Lower lobe of right lung (tissue), 2 donors: ENCODE measurements at regions not wholly inside any gene's neighbourhood (a gene's known extent, or its start where the extent isn't known, plus 50 kb on each side); places are given as distances from the start of the nearest gene placed in this dataset.

Experiments used
- ATAC-seq, 2 donors: fragments of 200-7000 bp; cut with Tn5 transposase; one replicate each; pipeline ENCODE4 v1.9.1; 2020 to 2022; ENCODE audit warnings: mild to moderate bottlenecking in 2 of 2, moderate library complexity in 2 of 2
- DNase-seq: peaks from one replicate; pipeline ENCODE4 v3.0.0-alpha.2; 2020
- H3K27ac ChIP-seq: fragments of 200-600 bp; one replicate; pipeline ENCODE4 v1.8.0; 2022
- H3K27me3 ChIP-seq: fragments of 200-600 bp; one replicate; pipeline ENCODE4 v1.8.0; 2022; ENCODE audit warnings: low read depth
- H3K36me3 ChIP-seq: fragments of 200-600 bp; one replicate; pipeline ENCODE4 v1.8.0; 2022; ENCODE audit warnings: mild to moderate bottlenecking
- H3K4me1 ChIP-seq: fragments of 200-600 bp; one replicate; pipeline ENCODE4 v1.8.0; 2022
- H3K4me3 ChIP-seq: fragments of 200-600 bp; one replicate; pipeline ENCODE4 v1.8.0; 2022; ENCODE audit warnings: mild to moderate bottlenecking
- H3K9me3 ChIP-seq: fragments of 200-600 bp; one replicate; pipeline ENCODE4 v1.8.0; 2022
- CTCF ChIP-seq: fragments of 200-600 bp; IDR thresholded peaks from one replicate; pipeline ENCODE4 v1.8.0; 2022; ENCODE audit warnings: antibody characterized with exemption, mild to moderate bottlenecking
- intact Hi-C: fragments of 100-400 bp; cut with DNase I; formaldehyde crosslinking; loops from one replicate; pipeline ENCODE4 v1.11.0; 2022
- donor health status: DM: no; HTN: yes; CAD: no; lungs with severe emphysema.

- intact Hi-C loops, result no loop called here
- no peak for TF ChIP-seq CTCF
- no peak overlapping the region for H3K27ac ChIP-seq
These were observed 108.2 kb upstream of the SLC35F3 start for GRCh38 chr1:233796146-233796783.

GRCh38 chr1:233802611-233803010 lies 101.9 kb upstream of the SLC35F3 start:
- intact Hi-C loops, result no loop called here
- Histone ChIP-seq H3K27me3 (no peaks in the 10 kb centered on the region), H3K9me3 (peaks cover 5% of the 10 kb centered on the region), H3K4me3 (no peak overlapping the region), H3K27ac (no peak overlapping the region), H3K36me3 (no peaks in the 10 kb centered on the region), H3K4me1 (no peaks in the 10 kb centered on the region)
- ATAC-seq (no peak), DNase-seq (no peak)
- TF ChIP-seq CTCF, result no peak

More at GRCh38 chr1:233796146-233796783, 108.2 kb upstream of the SLC35F3 start:
- H3K27me3 ChIP-seq, result no peaks in the 10 kb centered on the region
- DNase-seq (no peak), ATAC-seq (no peak)
- peaks cover 6% of the 10 kb centered on the region for H3K9me3 ChIP-seq
- H3K4me1 ChIP-seq, result no peaks in the 10 kb centered on the region
- H3K36me3 ChIP-seq, result no peaks in the 10 kb centered on the region
- no peak overlapping the region for H3K4me3 ChIP-seq

- Histone ChIP-seq H3K4me1 (no peaks in the 10 kb centered on the region), H3K4me3 (no peak overlapping the region), H3K27ac (no peak overlapping the region), H3K9me3 (peaks cover 5% of the 10 kb centered on the region), H3K27me3 (no peaks in the 10 kb centered on the region), H3K36me3 (no peaks in the 10 kb centered on the region)
- intact Hi-C loops, result no loop called here
- ATAC-seq (no peak), DNase-seq (no peak)
- TF ChIP-seq CTCF, result no peak
These were observed 98.7 kb upstream of the SLC35F3 start for GRCh38 chr1:233805786-233806185.

- TF ChIP-seq CTCF, result no peak
- DNase-seq, result no peak
- H3K4me1 ChIP-seq, result no peaks in the 10 kb centered on the region
- intact Hi-C loops, result no loop called here
- no peaks in the 10 kb centered on the region for H3K9me3 ChIP-seq
- no peaks in the 10 kb centered on the region for H3K27me3 ChIP-seq
- H3K27ac ChIP-seq, result no peak overlapping the region
- H3K4me3 ChIP-seq, result no peak overlapping the region
- ATAC-seq, result no peak
- H3K36me3 ChIP-seq, result no peaks in the 10 kb centered on the region
These were observed 89.1 kb upstream of the SLC35F3 start for GRCh38 chr1:233815357-233815756.

- no peak for TF ChIP-seq CTCF
- ATAC-seq (no peak), DNase-seq (no peak)
- intact Hi-C loops, result no loop called here
- Histone ChIP-seq H3K27me3 (no peaks in the 10 kb centered on the region), H3K27ac (no peak overlapping the region), H3K4me3 (no peak overlapping the region), H3K9me3 (no peaks in the 10 kb centered on the region), H3K36me3 (no peaks in the 10 kb centered on the region), H3K4me1 (no peaks in the 10 kb centered on the region)
These were observed 88.6 kb upstream of the SLC35F3 start for GRCh38 chr1:233815865-233816264.
